Fibroblast of lung (primary cell): ENCODE measurements at regions not wholly inside any gene's neighbourhood (a gene's known extent, or its start where the extent isn't known, plus 50 kb on each side); places are given as distances from the start of the nearest gene placed in this dataset.

Experiments used
- DNase-seq, 2 donors: peaks; one replicate each; pipeline versions ENCODE4 v3.0.0 to v3.0.0-alpha.2; 2010; ENCODE audit warnings: low read depth in 2 of 2
- H2AFZ ChIP-seq: 2 replicates; pipeline ENCODE4 v1.5.1; 2012; ENCODE audit warnings: low read length, control low read depth, inconsistent platforms
- H3K27ac ChIP-seq: 2 replicates; pipeline ENCODE4 v1.5.1; 2011; ENCODE audit warnings: low read length, control low read depth; ENCODE audit not compliant: insufficient read depth
- H3K27me3 ChIP-seq: 2 replicates; pipeline ENCODE4 v1.5.1; 2011; ENCODE audit warnings: mild to moderate bottlenecking, low read length; ENCODE audit not compliant: control insufficient read depth, insufficient read depth
- H3K36me3 ChIP-seq: 2 replicates; pipeline ENCODE4 v1.5.1; 2011; ENCODE audit warnings: low read length; ENCODE audit not compliant: control insufficient read depth, insufficient read depth
- H3K4me1 ChIP-seq: 2 replicates; pipeline ENCODE4 v1.5.1; 2011; ENCODE audit warnings: low read length; ENCODE audit not compliant: control insufficient read depth, insufficient read depth; ENCODE audit errors: extremely low read depth
- H3K4me2 ChIP-seq: 2 replicates; pipeline ENCODE4 v1.5.1; 2011; ENCODE audit warnings: low read length, control low read depth; ENCODE audit not compliant: insufficient read depth; ENCODE audit errors: extremely low read depth
- H3K4me3 ChIP-seq, 4 experiments: fragments of 200-600 bp in 1 of 4; sonication (generic) in 1 of 4; replicated peaks in 1 of 4; 2 replicates each; pipeline ENCODE4 v1.5.1; 2011 to 2016; ENCODE audit warnings: low read length in 4 of 4, low read depth in 3 of 4, mild to moderate bottlenecking in 3 of 4, control low read depth in 2 of 4, inconsistent platforms in 1 of 4, mixed read lengths in 1 of 4; ENCODE audit not compliant: insufficient read depth in 1 of 4; ENCODE audit errors: control extremely low read depth in 1 of 4
- H3K79me2 ChIP-seq: 2 replicates; pipeline ENCODE4 v1.5.1; 2012; ENCODE audit warnings: mild to moderate bottlenecking, low read length, inconsistent platforms; ENCODE audit not compliant: control insufficient read depth, insufficient read depth
- H3K9ac ChIP-seq: 2 replicates; pipeline ENCODE4 v1.5.1; 2011; ENCODE audit warnings: mild to moderate bottlenecking, low read length, control low read depth; ENCODE audit not compliant: insufficient read depth
- H3K9me3 ChIP-seq: 2 replicates; pipeline ENCODE4 v1.5.1; 2012; ENCODE audit warnings: low read depth, low read length; ENCODE audit not compliant: control insufficient read depth, insufficient read depth
- H4K20me1 ChIP-seq: 2 replicates; pipeline ENCODE4 v1.5.1; 2011; ENCODE audit warnings: low read length; ENCODE audit not compliant: control insufficient read depth, insufficient read depth; ENCODE audit errors: extremely low read depth
- EZH2 ChIP-seq: IDR thresholded peaks from 2 replicates; pipeline ENCODE4 v1.5.1; 2012; ENCODE audit warnings: low read length, control low read depth, mild to moderate bottlenecking; ENCODE audit errors: missing control alignments
- TF ChIP-seq, protein P1 (sequence below), 2 donors: IDR thresholded peaks in 1 of 2; conservative IDR thresholded peaks in 1 of 2; 1 replicate in 1 of 2; 2 replicates in 1 of 2; pipeline ENCODE4 v1.5.1; 2011 to 2012; ENCODE audit warnings: low read length in 2 of 2, control low read depth in 1 of 2, inconsistent platforms in 1 of 2, low read depth in 1 of 2, mild to moderate bottlenecking in 1 of 2

DNA sequence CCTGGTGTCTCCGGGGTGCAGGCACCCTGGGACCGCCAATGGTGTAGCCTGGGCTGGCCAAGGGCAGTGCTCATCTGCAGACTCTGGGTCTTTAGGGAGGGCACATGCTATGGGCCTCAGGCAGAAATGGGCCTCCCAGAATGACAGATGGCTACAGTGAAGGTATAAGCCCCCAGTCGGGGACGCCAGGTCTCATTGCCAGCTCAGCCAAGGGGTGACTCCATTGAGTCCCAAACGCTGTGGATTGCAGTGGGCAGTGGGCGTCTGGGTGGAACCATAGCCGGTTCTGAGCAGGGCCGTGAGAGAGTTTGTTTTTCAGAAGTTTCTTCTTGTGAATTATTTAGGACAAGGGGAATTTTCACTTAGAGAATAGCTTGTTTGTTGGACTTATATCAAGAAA lies 516.9 kb downstream of the TBC1D22A start:
- Histone ChIP-seq H3K79me2 (no peaks in the 10 kb centered on the region), H3K36me3 (no peaks in the 10 kb centered on the region), H3K4me2 (no peak overlapping the region), H3K9me3 (no peaks in the 10 kb centered on the region), H3K27ac (no peak overlapping the region), H3K4me3 (no peak overlapping the region), H3K27me3 (no peaks in the 10 kb centered on the region), H3K9ac (no peak overlapping the region), H2AFZ (no peak overlapping the region), H4K20me1 (no peaks in the 10 kb centered on the region), H3K4me1 (no peaks in the 10 kb centered on the region)
- TF ChIP-seq, protein P1, sequence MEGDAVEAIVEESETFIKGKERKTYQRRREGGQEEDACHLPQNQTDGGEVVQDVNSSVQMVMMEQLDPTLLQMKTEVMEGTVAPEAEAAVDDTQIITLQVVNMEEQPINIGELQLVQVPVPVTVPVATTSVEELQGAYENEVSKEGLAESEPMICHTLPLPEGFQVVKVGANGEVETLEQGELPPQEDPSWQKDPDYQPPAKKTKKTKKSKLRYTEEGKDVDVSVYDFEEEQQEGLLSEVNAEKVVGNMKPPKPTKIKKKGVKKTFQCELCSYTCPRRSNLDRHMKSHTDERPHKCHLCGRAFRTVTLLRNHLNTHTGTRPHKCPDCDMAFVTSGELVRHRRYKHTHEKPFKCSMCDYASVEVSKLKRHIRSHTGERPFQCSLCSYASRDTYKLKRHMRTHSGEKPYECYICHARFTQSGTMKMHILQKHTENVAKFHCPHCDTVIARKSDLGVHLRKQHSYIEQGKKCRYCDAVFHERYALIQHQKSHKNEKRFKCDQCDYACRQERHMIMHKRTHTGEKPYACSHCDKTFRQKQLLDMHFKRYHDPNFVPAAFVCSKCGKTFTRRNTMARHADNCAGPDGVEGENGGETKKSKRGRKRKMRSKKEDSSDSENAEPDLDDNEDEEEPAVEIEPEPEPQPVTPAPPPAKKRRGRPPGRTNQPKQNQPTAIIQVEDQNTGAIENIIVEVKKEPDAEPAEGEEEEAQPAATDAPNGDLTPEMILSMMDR (conservative IDR thresholded peaks at IDR 0.05 in 1 of 2, IDR thresholded peaks at IDR 0.05 in 1 of 2; ENCODE audit: low read depth in 1 of 2, low read length in 2 of 2) = no peak
- no peak for TF ChIP-seq EZH2
- DNase-seq = no peak

- H4K20me1 ChIP-seq = no peaks in the 10 kb centered on the region
- no peak overlapping the region for H3K9ac ChIP-seq
- no peak for DNase-seq
- H3K79me2 ChIP-seq = no peaks in the 10 kb centered on the region
- H3K9me3 ChIP-seq = no peaks in the 10 kb centered on the region
- no peak overlapping the region for H3K4me3 ChIP-seq
- no peak overlapping the region for H2AFZ ChIP-seq
- H3K4me2 ChIP-seq = no peak overlapping the region
- H3K27ac ChIP-seq = no peak overlapping the region
- no peaks in the 10 kb centered on the region for H3K27me3 ChIP-seq
- no peaks in the 10 kb centered on the region for H3K36me3 ChIP-seq
- no peaks in the 10 kb centered on the region for H3K4me1 ChIP-seq
- no peak for TF ChIP-seq EZH2
- TF ChIP-seq, protein P1 (conservative IDR thresholded peaks at IDR 0.05 in 1 of 2, IDR thresholded peaks at IDR 0.05 in 1 of 2; ENCODE audit: low read depth in 1 of 2, low read length in 2 of 2) = no peak
These were observed 516.2 kb downstream of the TBC1D22A start for GRCh38 chr22:47278655-47279054.

DNA sequence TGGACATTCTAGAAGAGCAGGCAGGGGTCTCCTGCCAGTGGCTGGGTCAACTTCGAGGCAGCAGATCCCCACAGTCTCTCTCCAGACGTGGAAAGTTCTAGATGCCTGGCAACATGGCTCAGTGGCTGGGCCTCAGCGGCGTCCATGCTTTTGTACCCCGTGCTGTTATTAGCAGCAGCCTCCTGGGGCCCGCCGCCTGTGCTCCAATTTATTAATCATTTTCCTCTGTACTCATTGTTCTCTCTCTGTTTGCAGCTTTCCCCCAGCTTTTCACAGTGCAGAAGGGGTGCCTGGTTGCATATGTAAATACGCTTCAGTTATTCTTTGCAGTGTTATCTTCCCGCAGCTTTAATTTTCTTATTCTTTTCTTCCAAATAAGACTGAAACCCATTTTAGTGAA lies 515.1 kb downstream of the TBC1D22A start:
- Histone ChIP-seq H4K20me1 (no peaks in the 10 kb centered on the region), H3K4me1 (no peaks in the 10 kb centered on the region), H3K4me3 (no peak overlapping the region), H3K9me3 (no peaks in the 10 kb centered on the region), H3K36me3 (no peaks in the 10 kb centered on the region), H3K79me2 (no peaks in the 10 kb centered on the region), H2AFZ (no peak overlapping the region), H3K9ac (no peak overlapping the region), H3K27ac (no peak overlapping the region), H3K27me3 (no peaks in the 10 kb centered on the region), H3K4me2 (no peak overlapping the region)
- no peak for DNase-seq
- TF ChIP-seq, protein P1 (conservative IDR thresholded peaks at IDR 0.05 in 1 of 2, IDR thresholded peaks at IDR 0.05 in 1 of 2; ENCODE audit: low read depth in 1 of 2, low read length in 2 of 2) = no peak
- TF ChIP-seq EZH2 = no peak
